SK-N-MC (cell line): ENCODE measurements at regions not wholly inside any gene's neighbourhood (a gene's known extent, or its start where the extent isn't known, plus 50 kb on each side); places are given as distances from the start of the nearest gene placed in this dataset.

ENCODE experiments used
- DNase-seq: peaks from one replicate; pipeline ENCODE4 v3.0.0-alpha.2; 2011; ENCODE audit warnings: low read depth, low spot score
- H3K27ac ChIP-seq: fragments of 200-600 bp; sonication (generic); 2 replicates; pipeline ENCODE4 v1.5.1; 2016; ENCODE audit warnings: mixed run types
- H3K36me3 ChIP-seq: fragments of 200-600 bp; sonication (generic); 2 replicates; pipeline ENCODE4 v1.6.1; 2017; ENCODE audit warnings: antibody characterized with exemption, low read length, mixed read lengths; ENCODE audit not compliant: insufficient read depth
- H3K4me3 ChIP-seq: fragments of 200-600 bp; sonication (generic); 2 replicates; pipeline ENCODE4 v1.5.1; 2016
- H3K9ac ChIP-seq: fragments of 200-600 bp; sonication (generic); 2 replicates; pipeline ENCODE4 v1.8.0; 2017; ENCODE audit warnings: mixed run types, mixed read lengths; ENCODE audit not compliant: insufficient read length
- H3K9me3 ChIP-seq: fragments of 200-600 bp; sonication (generic); 2 replicates; pipeline ENCODE4 v1.6.1; 2017; ENCODE audit warnings: low read depth, mild to moderate bottlenecking, antibody characterized with exemption, low read length, moderate library complexity, mixed read lengths
- EZH2 ChIP-seq: fragments of 200-600 bp; sonication (generic); IDR thresholded peaks from one replicate; pipeline ENCODE4 v1.6.1; 2017; ENCODE audit warnings: antibody characterized with exemption
- FOXP2 ChIP-seq: optimal IDR thresholded peaks from 2 replicates; pipeline ENCODE3; 2011; ENCODE audit warnings: mild to moderate bottlenecking, moderate library complexity; ENCODE audit not compliant: insufficient read depth; ENCODE audit errors: extremely low read length, control extremely low read depth
- POLR2AphosphoS5 ChIP-seq: IDR thresholded peaks from 2 replicates; pipeline ENCODE4 v1.6.1; 2012; ENCODE audit warnings: mild to moderate bottlenecking, low read depth, low read length, borderline replicate concordance

DNA sequence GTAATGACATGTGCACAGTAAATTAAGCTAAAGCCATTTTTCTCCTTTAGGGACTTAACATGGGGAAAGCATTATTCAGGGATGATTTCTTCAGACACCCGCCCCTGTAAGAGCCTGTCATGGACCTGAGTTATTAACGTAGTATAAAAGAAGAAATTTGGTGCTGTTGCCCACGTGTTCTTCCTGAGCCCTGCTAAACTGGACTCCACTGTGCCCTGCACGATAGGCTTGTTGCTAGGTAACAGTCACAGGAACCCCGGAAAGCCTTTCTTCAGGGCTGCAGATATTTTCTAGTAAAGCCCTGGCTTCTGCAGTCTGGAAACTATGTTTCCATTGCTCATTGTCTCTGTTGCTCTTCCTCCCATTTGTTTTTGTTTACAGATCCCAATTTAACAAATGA is 157.9 kb downstream of the LRRC30 start:
- Histone ChIP-seq H3K9ac (no peak overlapping the region), H3K4me3 (no peak overlapping the region), H3K27ac (no peak overlapping the region), H3K36me3 (no peaks in the 10 kb centered on the region), H3K9me3 (no peaks in the 10 kb centered on the region)
- DNase-seq: no peak
- no peak for TF ChIP-seq EZH2
- no peak for TF ChIP-seq FOXP2
- TF ChIP-seq POLR2AphosphoS5: no peak

DNA sequence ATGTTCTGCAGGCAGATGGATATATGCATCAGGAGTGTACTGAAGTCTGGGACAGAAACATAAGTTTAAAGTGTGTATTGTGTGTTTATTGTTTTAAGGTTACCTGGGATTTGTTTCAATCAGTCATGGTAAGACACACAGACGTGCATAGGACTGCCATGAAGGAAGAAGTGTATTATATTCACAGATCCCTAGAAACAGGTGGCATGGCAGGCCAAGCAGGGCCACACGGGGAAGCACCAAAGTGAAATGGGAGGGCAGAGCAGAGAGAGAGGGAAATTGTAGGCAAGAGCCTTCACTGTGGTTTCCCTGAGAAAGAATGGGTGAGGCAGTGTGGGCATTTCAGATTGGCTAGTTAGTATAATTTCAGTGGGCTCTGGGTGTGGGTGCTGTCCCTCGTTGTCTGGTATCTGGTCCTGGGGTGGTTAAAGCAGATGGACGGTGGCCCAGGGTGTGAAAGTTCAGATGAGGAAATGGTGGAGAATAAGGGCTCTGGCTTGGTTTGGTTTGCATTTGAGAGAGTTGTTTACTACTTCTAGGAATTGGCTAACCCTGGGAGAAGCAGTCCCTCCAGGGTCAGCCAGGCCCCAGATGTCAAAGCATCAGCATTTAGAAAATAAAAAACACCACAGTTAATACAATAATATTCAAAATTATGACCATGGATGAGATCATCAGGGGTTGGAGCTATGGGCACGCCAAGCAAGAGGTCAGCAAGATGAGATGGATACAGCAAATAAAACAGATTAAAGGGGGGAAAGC is 160.0 kb downstream of the LRRC30 start:
- TF ChIP-seq POLR2AphosphoS5 (no peak), EZH2 (no peak), FOXP2 (no peak)
- Histone ChIP-seq H3K9me3 (no peaks in the 10 kb centered on the region), H3K27ac (no peak overlapping the region), H3K9ac (no peak overlapping the region), H3K4me3 (no peak overlapping the region), H3K36me3 (no peaks in the 10 kb centered on the region)
- no peak for DNase-seq

GRCh38 chr18:7393080-7393479 is 162.2 kb downstream of the LRRC30 start:
- H3K9ac ChIP-seq: no peak overlapping the region
- H3K36me3 ChIP-seq: no peaks in the 10 kb centered on the region
- DNase-seq: no peak
- no peak for TF ChIP-seq POLR2AphosphoS5
- no peak for TF ChIP-seq EZH2
- TF ChIP-seq FOXP2: no peak
- no peak overlapping the region for H3K27ac ChIP-seq
- no peaks in the 10 kb centered on the region for H3K9me3 ChIP-seq
- no peak overlapping the region for H3K4me3 ChIP-seq

DNA sequence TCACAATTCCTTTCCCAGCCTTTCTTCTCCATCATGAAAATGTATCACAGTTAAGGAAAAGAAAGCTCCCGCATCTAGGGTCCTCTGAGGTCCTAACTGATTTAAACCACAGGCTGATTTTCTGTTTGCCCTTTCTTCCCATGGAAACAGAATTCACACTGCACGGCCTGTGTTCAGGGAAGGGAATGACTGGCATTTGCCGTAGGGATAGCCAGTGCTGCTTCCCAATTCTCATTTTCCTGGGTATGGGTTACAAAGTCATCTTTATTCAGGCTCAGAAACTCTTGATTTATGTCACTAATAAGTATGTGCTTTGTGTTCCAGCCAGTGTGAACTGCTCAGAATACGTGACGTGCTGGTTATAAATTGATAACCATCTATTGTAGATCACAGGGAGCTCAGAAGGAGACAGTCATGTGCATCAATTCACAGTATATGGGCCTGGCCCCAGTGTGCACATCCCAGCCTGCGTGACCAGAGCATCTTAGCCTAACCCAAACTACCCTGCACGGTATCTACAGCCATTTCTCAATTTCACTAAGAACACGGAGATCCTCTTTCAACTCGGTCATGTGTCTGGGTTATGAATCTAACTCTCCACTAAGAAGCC is 163.3 kb downstream of the LRRC30 start:
- Histone ChIP-seq H3K9me3 (no peaks in the 10 kb centered on the region), H3K4me3 (no peak overlapping the region), H3K9ac (no peak overlapping the region), H3K36me3 (no peaks in the 10 kb centered on the region), H3K27ac (no peak overlapping the region)
- no peak for TF ChIP-seq EZH2
- no peak for TF ChIP-seq FOXP2
- no peak for TF ChIP-seq POLR2AphosphoS5
- no peak for DNase-seq

DNA sequence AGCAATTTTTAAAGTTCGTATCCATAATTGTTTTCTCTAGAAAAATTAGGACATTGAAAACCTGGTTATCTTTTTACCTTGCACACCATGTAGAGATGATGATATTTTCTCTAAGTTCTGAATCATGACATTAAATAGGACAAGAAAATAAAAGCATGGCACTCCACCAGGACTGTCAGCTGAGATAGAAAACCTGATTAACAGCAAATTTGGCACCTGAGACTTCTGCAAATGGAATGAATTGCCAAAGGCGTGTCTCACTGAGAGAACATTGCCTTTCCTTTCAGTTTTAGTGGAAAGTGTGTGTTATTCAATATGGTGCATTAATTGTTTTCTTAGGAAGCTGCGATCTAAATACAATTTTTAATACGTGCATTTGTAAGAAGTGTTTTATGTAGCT is 164.7 kb downstream of the LRRC30 start:
- TF ChIP-seq POLR2AphosphoS5 (no peak), EZH2 (no peak), FOXP2 (no peak)
- no peak overlapping the region for H3K27ac ChIP-seq

DNA sequence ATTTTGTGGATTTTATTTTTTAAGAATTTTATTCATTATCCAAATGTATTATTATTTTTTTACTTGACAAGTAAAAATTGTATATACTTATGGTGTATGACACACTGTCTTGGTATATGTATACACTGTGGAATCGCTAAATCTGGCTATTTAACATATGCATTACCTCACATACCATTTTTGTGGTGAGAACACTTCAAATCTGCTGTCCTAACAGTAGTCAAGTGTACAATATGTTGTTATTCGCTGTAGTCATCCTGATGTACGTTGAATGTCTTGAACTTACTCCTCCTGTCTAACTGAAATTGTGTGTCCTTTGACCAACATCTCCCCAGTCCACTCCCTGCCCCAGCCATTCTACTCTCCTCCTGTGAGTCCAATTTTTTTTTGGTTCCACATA is 153.2 kb upstream of the PTPRM start:
- DNase-seq: no peak
- Histone ChIP-seq H3K4me3 (no peak overlapping the region), H3K27ac (no peak overlapping the region)

More for the DNA sequence above, 164.7 kb downstream of the LRRC30 start:
- no peak overlapping the region for H3K4me3 ChIP-seq
- DNase-seq: no peak
- no peaks in the 10 kb centered on the region for H3K9me3 ChIP-seq
- H3K9ac ChIP-seq: no peak overlapping the region
- no peaks in the 10 kb centered on the region for H3K36me3 ChIP-seq

DNA sequence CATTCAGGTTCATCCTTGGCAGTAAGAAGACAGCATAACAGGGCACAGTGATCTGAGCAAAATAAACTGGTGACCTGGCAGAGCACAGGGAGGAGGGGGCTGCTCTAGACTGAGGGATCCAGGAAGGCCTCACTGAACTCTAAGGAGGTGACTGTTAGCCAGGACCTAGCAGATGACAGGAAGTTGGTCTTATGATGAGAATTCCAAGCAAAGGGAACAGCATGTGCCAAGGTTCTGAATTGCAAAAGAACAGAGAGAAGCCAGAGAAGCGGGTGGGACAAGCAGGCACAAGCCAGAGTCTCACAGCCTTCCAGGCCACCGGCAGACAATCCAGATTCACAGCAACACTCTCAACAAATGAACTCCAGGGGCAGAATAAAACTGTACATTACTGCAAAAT is 152.7 kb upstream of the PTPRM start:
- H3K36me3 ChIP-seq: no peaks in the 10 kb centered on the region
- H3K27ac ChIP-seq: no peak overlapping the region
- H3K4me3 ChIP-seq: no peak overlapping the region
- no peak overlapping the region for H3K9ac ChIP-seq
- DNase-seq: no peak
- no peaks in the 10 kb centered on the region for H3K9me3 ChIP-seq
- TF ChIP-seq FOXP2 (no peak), EZH2 (no peak), POLR2AphosphoS5 (no peak)

More for the DNA sequence above, 153.2 kb upstream of the PTPRM start:
- no peak for TF ChIP-seq EZH2
- TF ChIP-seq POLR2AphosphoS5: no peak
- TF ChIP-seq FOXP2: no peak
- Histone ChIP-seq H3K36me3 (no peaks in the 10 kb centered on the region), H3K9ac (no peak overlapping the region), H3K9me3 (no peaks in the 10 kb centered on the region)

GRCh38 chr18:7415081-7415894 is 151.8 kb upstream of the PTPRM start:
- Histone ChIP-seq H3K9me3 (no peaks in the 10 kb centered on the region), H3K36me3 (no peaks in the 10 kb centered on the region), H3K27ac (no peak overlapping the region), H3K9ac (no peak overlapping the region), H3K4me3 (no peak overlapping the region)
- no peak for DNase-seq
- TF ChIP-seq POLR2AphosphoS5 (no peak), FOXP2 (no peak), EZH2 (no peak)
